ENCODE measurements at regions not wholly inside any gene's neighbourhood (a gene's known extent, or its start where the extent isn't known, plus 50 kb on each side); places are given as distances from the start of the nearest gene placed in this dataset.
"Not testable (repeated sequence)": the region's sequence is repeated elsewhere in the genome, so short reads cannot be mapped to it uniquely, and the experiment has no call there.

GRCh38 chr12:25615119-25615518, 62.0 kb upstream of the LMNTD1 start:
- no peak for ATAC-seq
- Mint-ChIP-seq H3K27ac (no peak overlapping the region), H3K36me3 (peaks cover 0 to 4% of the 10 kb centered on the region in 2 donors), H3K9me3 (peaks cover 3 to 12% of the 10 kb centered on the region in 2 donors)
- DNase-seq (ENCODE audit: low spot score in 2 of 2), result no peak

- no peak for DNase-seq (ENCODE audit: low spot score in 2 of 2)
- Mint-ChIP-seq H3K36me3 (no peaks in the 10 kb centered on the region), H3K9me3 (peaks cover 0 to 9% of the 10 kb centered on the region in 2 donors), H3K27ac (peak overlapping the region in 1 of 2 donors; percentile 70)
- no peak for ATAC-seq
Observed at GRCh38 chr12:25616286-25616685, 63.2 kb upstream of the LMNTD1 start.

- Mint-ChIP-seq H3K27ac (no peak overlapping the region), H3K36me3 (no peaks in the 10 kb centered on the region), H3K9me3 (peaks cover 0 to 5% of the 10 kb centered on the region in 2 donors)
- no peak for DNase-seq (ENCODE audit: low spot score in 2 of 2)
- no peak for ATAC-seq
Observed at GRCh38 chr12:25617991-25618390, 64.9 kb upstream of the LMNTD1 start.

- H3K36me3 Mint-ChIP-seq, result no peaks in the 10 kb centered on the region
- ATAC-seq (no peak), DNase-seq (ENCODE audit: low spot score in 2 of 2) (no peak)
- peaks cover 0 to 5% of the 10 kb centered on the region in 2 donors for H3K9me3 Mint-ChIP-seq
- H3K27ac Mint-ChIP-seq, result no peak overlapping the region
Observed at GRCh38 chr12:25623816-25624215, 70.7 kb upstream of the LMNTD1 start.

- no peak overlapping the region for H3K27ac Mint-ChIP-seq
- DNase-seq (ENCODE audit: low spot score in 2 of 2), result no peak
- peaks cover 0 to 5% of the 10 kb centered on the region in 2 donors for H3K9me3 Mint-ChIP-seq
- H3K36me3 Mint-ChIP-seq, result no peaks in the 10 kb centered on the region
- ATAC-seq, result peak in 1 of 2 donors; percentile 40
Observed at GRCh38 chr12:25625146-25625545, 72.1 kb upstream of the LMNTD1 start.

- Mint-ChIP-seq H3K36me3 (peaks cover 0 to 9% of the 10 kb centered on the region in 2 donors), H3K9me3 (peaks cover 4 to 7% of the 10 kb centered on the region in 2 donors), H3K27ac (no peak overlapping the region)
- no peak for ATAC-seq
- DNase-seq (ENCODE audit: low spot score in 2 of 2), result no peak
Observed at GRCh38 chr12:25629341-25629740, 76.3 kb upstream of the LMNTD1 start.

- peaks cover 10 to 14% of the 10 kb centered on the region in 2 donors for H3K9me3 Mint-ChIP-seq
- H3K36me3 Mint-ChIP-seq; DNase-seq (ENCODE audit: low spot score in 2 of 2); ATAC-seq: not testable (repeated sequence)
- H3K27ac Mint-ChIP-seq, result peak overlapping the region in 1 of 2 donors; percentile 27
Observed at GRCh38 chr12:25630735-25631515, 77.8 kb upstream of the LMNTD1 start.

GRCh38 chr12:25633149-25633548, 80.1 kb upstream of the LMNTD1 start:
- not testable (repeated sequence) for ATAC-seq; H3K27ac Mint-ChIP-seq; H3K36me3 Mint-ChIP-seq; DNase-seq (ENCODE audit: low spot score in 2 of 2)
- H3K9me3 Mint-ChIP-seq, result peaks cover 14 to 19% of the 10 kb centered on the region in 2 donors

GRCh38 chr12:25637752-25638151, 84.7 kb upstream of the LMNTD1 start:
- Mint-ChIP-seq H3K9me3 (peaks cover 14 to 19% of the 10 kb centered on the region in 2 donors), H3K27ac (no peak overlapping the region), H3K36me3 (peaks cover 0 to 9% of the 10 kb centered on the region in 2 donors)
- DNase-seq (ENCODE audit: low spot score in 2 of 2) (no peak), ATAC-seq (no peak)

- peaks cover 7 to 19% of the 10 kb centered on the region in 2 donors for H3K9me3 Mint-ChIP-seq
- H3K27ac Mint-ChIP-seq, result no peak overlapping the region
- no peaks in the 10 kb centered on the region for H3K36me3 Mint-ChIP-seq
- no peak for ATAC-seq
- DNase-seq (ENCODE audit: low spot score in 2 of 2), result no peak
Observed at GRCh38 chr12:25639406-25639805, 86.3 kb upstream of the LMNTD1 start.

- no peak for ATAC-seq
- Mint-ChIP-seq H3K36me3 (no peaks in the 10 kb centered on the region), H3K27ac (no peak overlapping the region), H3K9me3 (peaks cover 0 to under 1% of the 10 kb centered on the region in 2 donors)
- no peak for DNase-seq (ENCODE audit: low spot score in 2 of 2)
Observed at GRCh38 chr12:25644979-25645378, 91.9 kb upstream of the LMNTD1 start.

GRCh38 chr12:25645427-25645826, 92.3 kb upstream of the LMNTD1 start:
- Mint-ChIP-seq H3K9me3 (no peaks in the 10 kb centered on the region), H3K27ac (no peak overlapping the region), H3K36me3 (no peaks in the 10 kb centered on the region)
- DNase-seq (ENCODE audit: low spot score in 2 of 2), result no peak
- ATAC-seq, result no peak

- no peak for DNase-seq (ENCODE audit: low spot score in 2 of 2)
- no peak for ATAC-seq
- Mint-ChIP-seq H3K9me3 (no peaks in the 10 kb centered on the region), H3K36me3 (no peaks in the 10 kb centered on the region), H3K27ac (no peak overlapping the region)
Observed at GRCh38 chr12:25651931-25652330, 98.8 kb upstream of the LMNTD1 start.

GRCh38 chr12:25652371-25652770, 99.3 kb upstream of the LMNTD1 start:
- H3K27ac Mint-ChIP-seq, result no peak overlapping the region
- DNase-seq (ENCODE audit: low spot score in 2 of 2) (no peak), ATAC-seq (no peak)
- no peaks in the 10 kb centered on the region for H3K36me3 Mint-ChIP-seq
- no peaks in the 10 kb centered on the region for H3K9me3 Mint-ChIP-seq

- ATAC-seq (no peak), DNase-seq (ENCODE audit: low spot score in 2 of 2) (no peak)
- no peaks in the 10 kb centered on the region for H3K36me3 Mint-ChIP-seq
- H3K9me3 Mint-ChIP-seq, result peaks cover 0 to 5% of the 10 kb centered on the region in 2 donors
- H3K27ac Mint-ChIP-seq, result peak overlapping the region; percentile 31 to 32
Observed at GRCh38 chr12:25653487-25654175, 100.5 kb upstream of the LMNTD1 start.

- DNase-seq (ENCODE audit: low spot score in 2 of 2) (no peak), ATAC-seq (no peak)
- Mint-ChIP-seq H3K36me3 (no peaks in the 10 kb centered on the region), H3K9me3 (peaks cover 0 to 5% of the 10 kb centered on the region in 2 donors), H3K27ac (no peak overlapping the region)
Observed at GRCh38 chr12:25655702-25656101, 102.6 kb upstream of the LMNTD1 start.

GRCh38 chr12:25659621-25660020, 106.5 kb upstream of the LMNTD1 start:
- ATAC-seq, result no peak
- H3K36me3 Mint-ChIP-seq, result no peaks in the 10 kb centered on the region

More at GRCh38 chr12:25659621-25660020, 106.5 kb upstream of the LMNTD1 start:
- Mint-ChIP-seq H3K27ac (no peak overlapping the region), H3K9me3 (peaks cover 0 to 5% of the 10 kb centered on the region in 2 donors)
- no peak for DNase-seq (ENCODE audit: low spot score in 2 of 2)

All from activated naive CD4-positive, alpha-beta T cell treated with anti-CD3 and anti-CD28 coated beads, Interleukin-2, amount 50 U/mL, for 72 hours (primary cell).